ENCODE measurements at regions not wholly inside any gene's neighbourhood (a gene's known extent, or its start where the extent isn't known, plus 50 kb on each side); places are given as distances from the start of the nearest gene placed in this dataset.

- Histone ChIP-seq H3K23ac (ENCODE audit: insufficient read length, low read depth, low read length) (no peak overlapping the region), H3K79me1 (ENCODE audit: insufficient read depth, low read depth, low read length, poor library complexity, severe bottlenecking) (no peaks in the 10 kb centered on the region), H3K14ac (ENCODE audit: insufficient read depth, low read length) (no peak overlapping the region), H3K27ac (ENCODE audit: insufficient read length, low read depth, low read length) (no peak overlapping the region), H4K5ac (ENCODE audit: insufficient read length, low read depth, low read length) (no peak overlapping the region), H2BK15ac (ENCODE audit: low read depth, low read length) (no peak overlapping the region), H3K4ac (ENCODE audit: low read depth, low read length) (no peak overlapping the region), H3K23me2 (ENCODE audit: insufficient read length, low read depth, low read length, poor library complexity, severe bottlenecking) (no peaks in the 10 kb centered on the region), H2AK5ac (ENCODE audit: insufficient read length, low read length) (no peak overlapping the region), H4K8ac (replicated peaks; ENCODE audit: insufficient read length, low read depth, low read length) (no peak overlapping the region), H3K18ac (ENCODE audit: insufficient read length, low read depth, low read length) (no peak overlapping the region), H2BK12ac (ENCODE audit: insufficient read length, low read depth, low read length) (no peak overlapping the region), H3K4me2 (ENCODE audit: insufficient read depth, insufficient read length, low read length) (no peak overlapping the region), H3K79me2 (ENCODE audit: insufficient read depth, low read length) (no peaks in the 10 kb centered on the region), H3T11ph (ENCODE audit: low read length) (no peak overlapping the region), H3K27me3 (ENCODE audit: insufficient read depth, low read length) (no peaks in the 10 kb centered on the region), H3K4me1 (ENCODE audit: insufficient read depth, low read length) (no peaks in the 10 kb centered on the region; the same call in 1 of the 2 replicates), H2BK5ac (ENCODE audit: insufficient read length, low read length) (no peak overlapping the region), H3K9me3 (ENCODE audit: control insufficient read depth, low read depth, low read length) (no peaks in the 10 kb centered on the region), H4K91ac (ENCODE audit: insufficient read length, low read depth, low read length) (no peak overlapping the region), H2BK20ac (ENCODE audit: low read depth, low read length, poor library complexity, severe bottlenecking) (no peak overlapping the region), H2AFZ (ENCODE audit: low read length) (no peak overlapping the region), H3K56ac (ENCODE audit: insufficient read length, low read depth, low read length) (no peak overlapping the region), H3K9ac (ENCODE audit: extremely low read depth, insufficient read length, low read length) (no peak overlapping the region), H4K20me1 (ENCODE audit: control insufficient read depth, insufficient read depth, insufficient read length) (no peaks in the 10 kb centered on the region), H2BK120ac (ENCODE audit: low read depth, low read length, poor library complexity, severe bottlenecking) (no peak overlapping the region)
- no peak for TF ChIP-seq CTCF (conservative IDR thresholded peaks at IDR 0.05)
- H3K4me1 Mint-ChIP-seq: peaks cover 10 to 23% of the 10 kb centered on the region in 2 experiments
- peak overlapping the region in 2 of 3 experiments; percentile 11 to 66; a peak in 2 of 7 replicates for H3K27ac Mint-ChIP-seq
- no peak for DNase-seq
- H3K36me3 Mint-ChIP-seq (ENCODE audit: insufficient read depth in 1 of 3, low read depth in 3 of 3): peaks cover 5 to 24% (median 12%) of the 10 kb centered on the region in 3 experiments; a peak in 6 of 7 replicates
- WGBS (ENCODE audit: extremely low coverage, insufficient read length, low lambda C conversion rate): no CpG with 5 or more reads among the region's 3 CpGs
- no peaks in the 10 kb centered on the region; a peak in 2 of 5 replicates for H3K9me3 Mint-ChIP-seq
- no peak overlapping the region for H3K4me3 Mint-ChIP-seq
- no peaks in the 10 kb centered on the region for H3K27me3 Mint-ChIP-seq (ENCODE audit: low read depth)
These were observed 834.4 kb upstream of the MBL2 start for GRCh38 chr10:53606981-53607380.
